Keratinocyte (primary cell): ENCODE measurements at regions not wholly inside any gene's neighbourhood (a gene's known extent, or its start where the extent isn't known, plus 50 kb on each side); places are given as distances from the start of the nearest gene placed in this dataset.

Experiments used
- CTCF ChIP-seq, 3 experiments: IDR thresholded peaks in 1 of 3; conservative IDR thresholded peaks in 1 of 3; optimal IDR thresholded peaks in 1 of 3; 2 replicates in 2 of 3; 3 replicates in 1 of 3; pipeline versions ENCODE3 to v1.5.1; 2011; ENCODE audit warnings: low read length in 3 of 3, mild to moderate bottlenecking in 3 of 3, moderate library complexity in 2 of 3, control low read depth in 1 of 3, inconsistent platforms in 1 of 3; ENCODE audit not compliant: insufficient read depth in 2 of 3; ENCODE audit errors: extremely low read depth in 1 of 3
- EZH2 ChIP-seq: IDR thresholded peaks from one replicate; pipeline ENCODE4 v1.6.1; 2012; ENCODE audit warnings: inconsistent platforms, mild to moderate bottlenecking, low read length, moderate library complexity

DNA sequence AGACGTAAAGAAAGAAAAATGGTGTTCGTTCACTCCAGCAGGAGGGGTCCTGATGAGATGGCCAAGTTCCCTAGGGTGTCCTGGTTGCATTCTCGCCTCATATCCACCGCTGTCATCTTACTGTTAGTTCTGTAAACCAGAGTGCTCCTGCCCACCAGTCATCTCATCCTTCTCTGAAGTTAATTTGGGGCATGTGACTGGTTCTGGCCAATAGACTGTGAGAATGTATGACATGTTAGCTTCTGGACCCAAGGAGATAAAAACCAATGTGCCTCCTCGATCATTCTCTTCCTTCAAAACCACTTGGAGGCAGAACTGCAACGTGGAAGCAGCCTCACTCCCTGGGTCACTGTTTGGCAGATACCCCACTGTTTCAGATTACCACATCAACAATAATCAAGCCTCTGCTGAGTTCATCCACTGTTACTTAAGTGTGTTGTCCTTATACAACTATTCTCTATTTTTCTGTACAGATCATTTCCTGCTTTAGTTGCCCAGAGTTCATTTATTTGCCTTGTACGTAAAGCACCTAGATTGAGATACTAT is 759.1 kb downstream of the TSN start:
- no peak for TF ChIP-seq CTCF (optimal IDR thresholded peaks at IDR 0.05 in 1 of 3, IDR thresholded peaks at IDR 0.05 in 1 of 3, conservative IDR thresholded peaks at IDR 0.05 in 1 of 3; ENCODE audit: extremely low read depth in 1 of 3, insufficient read depth in 2 of 3, low read length in 3 of 3)
- TF ChIP-seq EZH2, result no peak
